Posterior vena cava (tissue), 2 donors: ENCODE measurements at regions not wholly inside any gene's neighbourhood (a gene's known extent, or its start where the extent isn't known, plus 50 kb on each side); places are given as distances from the start of the nearest gene placed in this dataset.
"Not testable (repeated sequence)": the region's sequence is repeated elsewhere in the genome, so short reads cannot be mapped to it uniquely, and the experiment has no call there.

Experiments
- DNase-seq: peaks from one replicate; pipeline ENCODE4 v3.0.0-alpha.2; 2020; ENCODE audit warnings: low spot score
- intact Hi-C, 2 donors: fragments of 100-400 bp; cut with DNase I; formaldehyde crosslinking; loops; one replicate each; pipeline versions ENCODE4 v1.14.1 to v1.14.2; 2022 to 2023
- donor health status: DM: yes; HTN: yes; CAD: no.
- donor health status: DM: yes; HTN: yes; CAD: no.

DNA sequence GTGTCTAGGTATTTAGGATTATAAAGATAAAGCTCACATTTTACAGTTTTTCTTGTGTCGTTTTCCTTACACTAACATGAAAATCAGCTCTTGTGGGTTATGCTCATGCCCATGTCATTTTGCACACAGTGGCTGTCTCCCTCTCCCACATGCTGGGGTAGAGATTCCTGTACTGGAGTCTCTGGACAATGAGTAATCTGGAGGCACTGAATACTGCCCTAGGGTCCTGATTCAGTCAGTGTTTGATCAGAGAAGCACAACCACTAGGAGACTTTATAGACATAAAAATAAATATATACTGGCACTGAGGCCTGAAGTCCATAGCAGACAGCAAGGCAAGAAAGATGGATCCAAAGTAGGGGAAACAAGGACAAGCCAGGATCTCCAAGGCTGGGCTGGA is 1008.8 kb downstream of the KCNMA1 start:
- DNase-seq, result no peak
- intact Hi-C loops, result no loop called here

- intact Hi-C loops, result no loop called here
- DNase-seq, result no peak
Measured at GRCh38 chr10:76626386-76626785, 1011.2 kb downstream of the KCNMA1 start.

DNA sequence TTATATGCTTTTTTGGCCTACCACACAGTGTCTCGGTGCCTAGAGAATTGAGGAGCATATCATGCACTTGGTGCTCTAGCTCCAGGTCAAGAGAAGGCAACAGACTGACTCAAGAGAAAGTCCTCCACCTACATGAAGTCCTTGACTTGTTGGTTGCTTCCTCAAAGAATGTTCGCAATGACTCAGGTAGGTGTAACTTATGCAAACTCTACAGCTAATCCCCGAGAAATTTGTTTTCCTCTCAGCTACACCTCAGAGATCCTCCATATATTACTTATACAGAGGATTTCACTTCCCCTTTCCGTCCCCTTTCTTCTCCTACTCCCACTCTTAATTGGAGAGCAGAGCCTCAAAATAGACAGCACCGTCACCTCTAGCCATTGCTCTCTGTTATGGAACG is 1013.1 kb downstream of the KCNMA1 start:
- intact Hi-C loops, result no loop called here
- no peak for DNase-seq

GRCh38 chr10:76621886-76622620 is 1015.6 kb downstream of the KCNMA1 start:
- intact Hi-C loops, result no loop called here

DNA sequence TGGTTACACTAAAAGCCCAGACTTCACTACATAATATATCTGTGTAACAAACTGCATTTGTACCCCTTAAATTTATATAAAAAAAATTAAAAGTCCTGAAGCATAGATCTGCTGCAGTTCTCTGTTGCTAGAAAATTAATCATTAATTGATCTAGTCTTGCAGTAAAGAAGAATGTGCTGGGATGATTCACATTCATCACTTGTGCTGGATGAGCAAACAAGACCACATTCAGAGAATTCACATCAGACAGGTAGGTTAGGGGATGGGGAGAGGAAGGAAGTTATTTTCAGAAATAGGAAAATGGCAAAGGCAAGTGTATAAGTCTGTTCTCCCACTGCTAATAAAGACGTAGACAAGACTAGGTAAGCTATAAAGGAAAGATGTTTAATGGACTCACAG is 1019.0 kb downstream of the KCNMA1 start:
- DNase-seq, result no peak
- intact Hi-C loops, result no loop called here

More at GRCh38 chr10:76621886-76622620, 1015.6 kb downstream of the KCNMA1 start:
- no peak for DNase-seq

GRCh38 chr10:76618171-76618570 is 1019.4 kb downstream of the KCNMA1 start:
- intact Hi-C loops, result no loop called here
- no peak for DNase-seq

- intact Hi-C loops, DNase-seq: not testable (repeated sequence)
Measured at GRCh38 chr10:76616666-76617065, 1020.9 kb downstream of the KCNMA1 start.

GRCh38 chr10:76615049-76615448 is 1022.6 kb downstream of the KCNMA1 start:
- DNase-seq, result no peak
- intact Hi-C loops, result no loop called here
